ENCODE measurements at regions not wholly inside any gene's neighbourhood (a gene's known extent, or its start where the extent isn't known, plus 50 kb on each side); places are given as distances from the start of the nearest gene placed in this dataset.

- no peak for DNase-seq (ENCODE audit: low spot score)
Measured at GRCh38 chr2:16293871-16294270, 353.5 kb downstream of the MYCN start.

- no peak for DNase-seq (ENCODE audit: low spot score)
Measured at GRCh38 chr2:16293398-16293797, 353.0 kb downstream of the MYCN start.

- no peak for DNase-seq (ENCODE audit: low spot score)
Measured at GRCh38 chr2:16291731-16292550, 351.6 kb downstream of the MYCN start.

GRCh38 chr2:16291226-16291625, 350.9 kb downstream of the MYCN start:
- DNase-seq (ENCODE audit: low spot score): no peak

- no peak for DNase-seq (ENCODE audit: low spot score)
Measured at GRCh38 chr2:16290311-16291020, 350.1 kb downstream of the MYCN start.

- DNase-seq (ENCODE audit: low spot score): no peak
Measured at GRCh38 chr2:16288371-16289112, 348.2 kb downstream of the MYCN start.

GRCh38 chr2:16287831-16288230, 347.5 kb downstream of the MYCN start:
- no peak for DNase-seq (ENCODE audit: low spot score)

- DNase-seq (ENCODE audit: low spot score): no peak
Measured at GRCh38 chr2:16287281-16287680, 346.9 kb downstream of the MYCN start.

- DNase-seq (ENCODE audit: low spot score): no peak
Measured at GRCh38 chr2:16285813-16286510, 345.6 kb downstream of the MYCN start.

GRCh38 chr2:16284941-16285625, 344.7 kb downstream of the MYCN start:
- peak; percentile 71 for DNase-seq (ENCODE audit: low spot score)

GRCh38 chr2:16283071-16283850, 342.9 kb downstream of the MYCN start:
- no peak for DNase-seq (ENCODE audit: low spot score)

- DNase-seq (ENCODE audit: low spot score): no peak
Measured at GRCh38 chr2:16282511-16282910, 342.2 kb downstream of the MYCN start.

- DNase-seq (ENCODE audit: low spot score): peak; percentile 50
Measured at GRCh38 chr2:16281451-16282335, 341.3 kb downstream of the MYCN start.

GRCh38 chr2:16280081-16280480, 339.7 kb downstream of the MYCN start:
- no peak for DNase-seq (ENCODE audit: low spot score)

- DNase-seq (ENCODE audit: low spot score): no peak
Measured at GRCh38 chr2:16279641-16280040, 339.3 kb downstream of the MYCN start.

GRCh38 chr2:16279201-16279570, 338.8 kb downstream of the MYCN start:
- DNase-seq (ENCODE audit: low spot score): no peak

GRCh38 chr2:16278421-16279200, 338.3 kb downstream of the MYCN start:
- DNase-seq (ENCODE audit: low spot score): no peak

GRCh38 chr2:16277117-16277516, 336.8 kb downstream of the MYCN start:
- no peak for DNase-seq (ENCODE audit: low spot score)

GRCh38 chr2:16275661-16276060, 335.3 kb downstream of the MYCN start:
- no peak for DNase-seq (ENCODE audit: low spot score)
